ENCODE measurements at regions not wholly inside any gene's neighbourhood (a gene's known extent, or its start where the extent isn't known, plus 50 kb on each side); places are given as distances from the start of the nearest gene placed in this dataset.
"Not testable (repeated sequence)": the region's sequence is repeated elsewhere in the genome, so short reads cannot be mapped to it uniquely, and the experiment has no call there.

DNA sequence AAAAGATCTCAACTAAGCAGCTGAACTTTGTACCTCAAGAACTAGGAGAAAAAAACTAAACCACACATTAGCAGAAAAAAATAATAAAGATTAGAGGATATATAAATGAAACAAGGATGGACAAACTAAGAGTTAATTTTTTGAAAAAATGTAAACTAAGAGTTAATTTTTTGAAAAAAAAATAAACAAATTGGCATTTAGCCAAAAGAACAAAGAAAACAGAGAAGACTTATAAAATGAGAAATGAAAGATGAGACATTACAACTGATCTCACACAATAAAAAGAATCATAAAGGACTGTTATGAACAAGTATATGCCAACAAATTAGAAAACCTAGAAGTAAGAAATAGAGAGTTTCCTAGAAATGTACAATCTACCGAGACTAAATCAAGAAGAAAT lies 859.2 kb upstream of the GYPC start:
- no peak overlapping the region for H3K4me3 ChIP-seq (ENCODE audit: low read length)
- no peak for DNase-seq (ENCODE audit: low read depth)
- TF ChIP-seq, protein P1, sequence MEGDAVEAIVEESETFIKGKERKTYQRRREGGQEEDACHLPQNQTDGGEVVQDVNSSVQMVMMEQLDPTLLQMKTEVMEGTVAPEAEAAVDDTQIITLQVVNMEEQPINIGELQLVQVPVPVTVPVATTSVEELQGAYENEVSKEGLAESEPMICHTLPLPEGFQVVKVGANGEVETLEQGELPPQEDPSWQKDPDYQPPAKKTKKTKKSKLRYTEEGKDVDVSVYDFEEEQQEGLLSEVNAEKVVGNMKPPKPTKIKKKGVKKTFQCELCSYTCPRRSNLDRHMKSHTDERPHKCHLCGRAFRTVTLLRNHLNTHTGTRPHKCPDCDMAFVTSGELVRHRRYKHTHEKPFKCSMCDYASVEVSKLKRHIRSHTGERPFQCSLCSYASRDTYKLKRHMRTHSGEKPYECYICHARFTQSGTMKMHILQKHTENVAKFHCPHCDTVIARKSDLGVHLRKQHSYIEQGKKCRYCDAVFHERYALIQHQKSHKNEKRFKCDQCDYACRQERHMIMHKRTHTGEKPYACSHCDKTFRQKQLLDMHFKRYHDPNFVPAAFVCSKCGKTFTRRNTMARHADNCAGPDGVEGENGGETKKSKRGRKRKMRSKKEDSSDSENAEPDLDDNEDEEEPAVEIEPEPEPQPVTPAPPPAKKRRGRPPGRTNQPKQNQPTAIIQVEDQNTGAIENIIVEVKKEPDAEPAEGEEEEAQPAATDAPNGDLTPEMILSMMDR (conservative IDR thresholded peaks at IDR 0.05; ENCODE audit: low read depth, low read length) = no peak

DNA sequence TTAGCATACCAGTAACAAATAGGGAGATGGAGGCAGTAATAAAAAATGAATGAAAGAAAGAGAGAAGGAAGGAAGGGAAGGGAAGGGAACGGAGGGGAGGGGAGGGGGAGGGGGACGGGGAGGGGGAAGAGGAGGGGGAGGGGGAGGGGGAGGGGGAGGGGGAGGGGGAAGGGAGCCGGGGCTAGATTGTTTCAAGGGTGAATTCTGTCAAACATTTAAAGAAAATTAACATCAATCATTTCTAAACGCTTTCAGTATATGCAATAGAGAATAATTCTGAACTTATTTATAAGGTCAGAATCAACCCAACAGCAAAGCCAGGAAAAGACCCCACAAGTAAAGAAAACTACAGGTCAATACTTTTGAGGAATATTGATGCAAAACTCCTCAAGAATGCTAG lies 858.8 kb upstream of the GYPC start:
- DNase-seq (ENCODE audit: low read depth) = no peak
- TF ChIP-seq, protein P1 (conservative IDR thresholded peaks at IDR 0.05; ENCODE audit: low read depth, low read length) = no peak
- no peak overlapping the region for H3K4me3 ChIP-seq (ENCODE audit: low read length)

DNA sequence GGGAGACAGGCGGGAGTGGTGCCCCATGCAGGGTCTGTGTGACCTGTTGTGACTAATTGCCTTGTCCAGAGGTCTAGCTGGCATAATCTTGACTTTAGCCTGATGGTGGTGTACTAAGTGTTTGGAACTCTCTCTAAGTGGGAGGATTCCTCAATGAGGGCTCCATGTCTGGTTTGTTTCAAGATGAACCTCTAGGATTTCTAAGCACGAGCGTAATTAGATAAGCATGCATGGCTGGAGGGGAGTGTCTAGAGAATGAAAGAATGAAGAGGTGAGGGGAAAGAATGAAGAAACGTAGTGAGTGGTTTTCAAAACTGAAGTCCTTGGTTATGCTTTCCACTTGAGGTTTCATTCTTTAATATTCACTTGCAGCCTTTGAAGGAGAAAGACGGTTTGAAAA lies 833.2 kb upstream of the GYPC start:
- no peak overlapping the region for H3K4me3 ChIP-seq (ENCODE audit: low read length)
- TF ChIP-seq, protein P1 (conservative IDR thresholded peaks at IDR 0.05; ENCODE audit: low read depth, low read length) = no peak
- DNase-seq (ENCODE audit: low read depth) = no peak

DNA sequence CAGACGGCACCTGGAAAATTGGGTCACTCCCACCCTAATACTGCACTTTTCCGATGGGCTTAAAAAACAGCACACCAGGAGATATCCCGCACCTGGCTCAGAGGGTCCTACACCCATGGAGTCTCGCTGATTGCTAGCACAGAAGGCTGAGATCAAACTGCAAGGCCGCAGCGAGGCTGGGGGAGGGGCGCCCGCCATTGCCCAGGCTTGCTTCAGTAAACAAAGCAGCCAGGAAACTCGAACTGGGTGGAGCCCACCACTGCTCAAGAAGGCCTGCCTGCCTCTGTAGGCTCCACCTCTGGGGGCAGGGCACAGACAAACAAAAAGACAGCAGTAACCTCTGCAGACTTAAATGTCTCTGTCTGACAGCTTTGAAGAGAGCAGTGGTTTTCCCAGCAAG lies 830.2 kb upstream of the GYPC start:
- not testable (repeated sequence) for DNase-seq (ENCODE audit: low read depth); H3K4me3 ChIP-seq (ENCODE audit: low read length)

DNA sequence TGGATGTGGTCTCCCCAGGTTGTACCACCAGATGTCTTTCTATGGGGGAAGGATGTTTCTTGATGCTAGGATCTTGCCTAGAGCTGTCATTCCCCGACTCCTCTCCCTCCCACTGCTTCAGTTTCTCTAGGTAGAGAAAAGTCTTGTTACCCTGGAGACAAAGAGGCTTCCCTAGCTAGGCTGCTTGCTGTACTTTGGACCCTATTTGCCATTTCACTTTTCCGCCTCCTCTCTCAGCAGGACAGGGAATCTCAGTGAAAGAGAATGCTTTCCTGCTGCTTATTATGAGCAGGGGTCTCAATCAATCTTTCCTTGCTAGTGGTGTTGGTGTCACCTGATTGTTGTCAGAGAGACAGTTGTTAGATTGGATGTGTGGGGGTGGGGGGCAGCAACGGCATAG lies 818.8 kb upstream of the GYPC start:
- H3K4me3 ChIP-seq (ENCODE audit: low read length) = no peak overlapping the region
- TF ChIP-seq, protein P1 (conservative IDR thresholded peaks at IDR 0.05; ENCODE audit: low read depth, low read length) = no peak
- DNase-seq (ENCODE audit: low read depth) = no peak

DNA sequence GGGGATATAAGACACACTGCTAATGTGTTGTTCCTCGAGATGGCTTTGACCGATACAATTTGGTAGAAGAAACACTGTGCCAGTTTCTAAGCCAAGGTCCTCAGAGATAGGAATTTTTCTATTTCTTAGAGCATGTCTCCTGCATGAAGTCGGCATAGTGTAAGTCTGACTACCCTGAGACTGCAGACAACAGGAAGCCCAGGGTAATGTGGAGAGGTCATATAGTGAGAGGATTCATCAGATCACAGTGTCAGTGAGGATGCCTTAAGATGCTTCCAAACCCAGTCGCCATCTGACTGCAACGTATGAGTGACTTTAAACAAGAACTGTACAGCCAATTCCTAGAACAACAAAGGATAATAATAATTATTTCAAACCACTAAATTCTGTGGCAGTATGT lies 818.3 kb upstream of the GYPC start:
- no peak for DNase-seq (ENCODE audit: low read depth)
- TF ChIP-seq, protein P1 (conservative IDR thresholded peaks at IDR 0.05; ENCODE audit: low read depth, low read length) = no peak
- no peak overlapping the region for H3K4me3 ChIP-seq (ENCODE audit: low read length)

DNA sequence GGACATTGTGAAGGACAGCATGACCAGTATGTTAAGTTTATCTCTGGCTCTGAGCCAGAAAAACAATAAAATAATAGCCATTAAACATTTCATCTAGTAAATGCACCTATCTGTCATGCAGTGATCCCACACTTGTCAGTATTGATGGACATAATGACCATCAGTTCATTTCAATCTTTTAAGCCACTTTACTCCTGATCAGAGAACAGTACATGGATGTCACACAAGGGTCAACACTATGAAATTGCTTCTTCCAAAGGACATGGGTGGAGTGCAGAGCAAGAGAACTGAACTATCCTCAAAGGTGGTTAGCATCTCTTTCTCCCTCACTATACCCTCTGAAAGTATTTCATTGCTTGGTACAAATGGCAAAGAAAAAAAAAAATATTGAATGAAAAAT lies 816.0 kb upstream of the GYPC start:
- no peak for DNase-seq (ENCODE audit: low read depth)
- TF ChIP-seq, protein P1 (conservative IDR thresholded peaks at IDR 0.05; ENCODE audit: low read depth, low read length) = no peak
- no peak overlapping the region for H3K4me3 ChIP-seq (ENCODE audit: low read length)

DNA sequence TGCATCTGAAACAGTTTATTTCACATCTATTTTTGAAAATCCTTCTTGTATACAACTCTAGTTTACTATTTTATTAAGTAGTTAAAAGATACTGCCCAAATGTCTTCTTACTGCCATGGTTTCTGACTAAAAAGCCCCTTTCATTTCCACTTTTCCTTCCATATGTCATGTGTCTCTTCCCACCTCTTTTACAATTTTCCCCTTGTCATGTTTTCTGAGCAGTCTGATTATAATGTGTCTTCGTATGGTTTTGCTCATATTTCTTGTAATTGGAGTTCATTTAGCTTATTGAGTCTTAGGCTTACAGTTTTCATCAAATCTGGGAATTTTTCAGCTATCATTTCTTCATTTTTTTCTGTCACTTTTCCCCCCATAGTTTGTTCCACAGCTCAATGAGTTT lies 813.9 kb upstream of the GYPC start:
- TF ChIP-seq, protein P1 (conservative IDR thresholded peaks at IDR 0.05; ENCODE audit: low read depth, low read length) = no peak
- DNase-seq (ENCODE audit: low read depth) = no peak
- H3K4me3 ChIP-seq (ENCODE audit: low read length) = no peak overlapping the region
